SIG-M5 treated with dmso at 0.1 percent for 504 hours (cell line): ENCODE measurements at regions not wholly inside any gene's neighbourhood (a gene's known extent, or its start where the extent isn't known, plus 50 kb on each side); places are given as distances from the start of the nearest gene placed in this dataset.

Source experiments
- DNase-seq: peaks from one replicate; lab custom pipeline; 2025; ENCODE audit not compliant: unreplicated experiment; lab: John Stamatoyannopoulos, UW

- DNase-seq: no peak
Measured at GRCh38 chr13:110773480-110773879, 60.0 kb downstream of the ING1 start.

- no peak for DNase-seq
Measured at GRCh38 chr13:110774051-110774450, 60.6 kb downstream of the ING1 start.

- DNase-seq: no peak
Measured at GRCh38 chr13:110774490-110774889, 61.0 kb downstream of the ING1 start.

GRCh38 chr13:110775576-110775975 lies 62.1 kb downstream of the ING1 start:
- DNase-seq: no peak

- DNase-seq: no peak
Measured at GRCh38 chr13:110777251-110777820, 63.8 kb downstream of the ING1 start.

- DNase-seq: no peak
Measured at GRCh38 chr13:110779022-110779421, 65.5 kb downstream of the ING1 start.

GRCh38 chr13:110780422-110780821 lies 66.9 kb downstream of the ING1 start:
- no peak for DNase-seq

- no peak for DNase-seq
Measured at GRCh38 chr13:110782185-110782584, 68.7 kb downstream of the ING1 start.

GRCh38 chr13:110784704-110785103 lies 71.2 kb downstream of the ING1 start:
- DNase-seq: no peak

GRCh38 chr13:110788778-110789177 lies 75.3 kb downstream of the ING1 start:
- DNase-seq: no peak

GRCh38 chr13:110789871-110790270 lies 76.4 kb downstream of the ING1 start:
- DNase-seq: no peak

- DNase-seq: no peak
Measured at GRCh38 chr13:110790371-110790770, 76.9 kb downstream of the ING1 start.

- DNase-seq: no peak
Measured at GRCh38 chr13:110794209-110794608, 80.7 kb downstream of the ING1 start.

- DNase-seq: no peak
Measured at GRCh38 chr13:110797230-110797877, 83.9 kb downstream of the ING1 start.

- no peak for DNase-seq
Measured at GRCh38 chr13:110798081-110798994, 84.8 kb downstream of the ING1 start.

- no peak for DNase-seq
Measured at GRCh38 chr13:110799246-110800236, 86.0 kb downstream of the ING1 start.

- no peak for DNase-seq
Measured at GRCh38 chr13:110801044-110801443, 87.5 kb downstream of the ING1 start.

GRCh38 chr13:110802260-110802659 lies 88.8 kb downstream of the ING1 start:
- DNase-seq: no peak

- no peak for DNase-seq
Measured at GRCh38 chr13:110806636-110807035, 93.1 kb downstream of the ING1 start.

- no peak for DNase-seq
Measured at GRCh38 chr13:110807546-110807945, 94.0 kb downstream of the ING1 start.

GRCh38 chr13:110808138-110808537 lies 94.6 kb downstream of the ING1 start:
- no peak for DNase-seq
